GM13976 (cell line): ENCODE measurements at regions not wholly inside any gene's neighbourhood (a gene's known extent, or its start where the extent isn't known, plus 50 kb on each side); places are given as distances from the start of the nearest gene placed in this dataset.

Experiments
- DNase-seq: peaks from one replicate; pipeline ENCODE4 v3.0.0; 2012; ENCODE audit warnings: low spot score
- in situ Hi-C: fragments of 300-500 bp; cut with MboI; formaldehyde crosslinking; loops from one replicate; pipeline ENCODE4 v1.12.0; 2022; ENCODE audit warnings: low sequenced_read_pairs, mixed read lengths, inconsistent platforms; ENCODE audit not compliant: unreplicated experiment
- TF ChIP-seq, protein P1 (sequence below): IDR thresholded peaks from 2 replicates; pipeline ENCODE4 v1.5.1; 2012; ENCODE audit warnings: borderline replicate concordance, mild to moderate bottlenecking; ENCODE audit not compliant: insufficient read depth; ENCODE audit errors: extremely low read depth, missing control alignments, control extremely low read depth

DNA sequence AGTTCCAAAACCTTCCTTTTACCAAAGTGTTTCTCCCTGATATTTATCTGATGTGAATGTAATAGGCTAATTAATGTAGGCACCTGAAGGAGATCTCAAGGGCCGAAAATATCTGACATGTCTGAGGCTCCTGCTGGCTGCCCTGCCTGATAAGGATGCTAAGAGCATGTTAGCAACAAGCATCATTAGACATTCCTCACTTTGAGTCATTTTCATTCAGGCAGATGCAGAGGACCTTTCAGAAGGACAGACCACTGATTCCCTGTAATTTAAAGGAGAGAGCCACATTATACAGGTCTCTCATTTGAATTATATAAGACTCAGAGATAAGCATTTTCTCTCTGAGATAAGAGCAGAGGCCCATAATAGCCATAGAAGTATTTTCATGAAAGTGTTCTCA, 222.4 kb upstream of the NCKAP5 start:
- TF ChIP-seq, protein P1, sequence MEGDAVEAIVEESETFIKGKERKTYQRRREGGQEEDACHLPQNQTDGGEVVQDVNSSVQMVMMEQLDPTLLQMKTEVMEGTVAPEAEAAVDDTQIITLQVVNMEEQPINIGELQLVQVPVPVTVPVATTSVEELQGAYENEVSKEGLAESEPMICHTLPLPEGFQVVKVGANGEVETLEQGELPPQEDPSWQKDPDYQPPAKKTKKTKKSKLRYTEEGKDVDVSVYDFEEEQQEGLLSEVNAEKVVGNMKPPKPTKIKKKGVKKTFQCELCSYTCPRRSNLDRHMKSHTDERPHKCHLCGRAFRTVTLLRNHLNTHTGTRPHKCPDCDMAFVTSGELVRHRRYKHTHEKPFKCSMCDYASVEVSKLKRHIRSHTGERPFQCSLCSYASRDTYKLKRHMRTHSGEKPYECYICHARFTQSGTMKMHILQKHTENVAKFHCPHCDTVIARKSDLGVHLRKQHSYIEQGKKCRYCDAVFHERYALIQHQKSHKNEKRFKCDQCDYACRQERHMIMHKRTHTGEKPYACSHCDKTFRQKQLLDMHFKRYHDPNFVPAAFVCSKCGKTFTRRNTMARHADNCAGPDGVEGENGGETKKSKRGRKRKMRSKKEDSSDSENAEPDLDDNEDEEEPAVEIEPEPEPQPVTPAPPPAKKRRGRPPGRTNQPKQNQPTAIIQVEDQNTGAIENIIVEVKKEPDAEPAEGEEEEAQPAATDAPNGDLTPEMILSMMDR = no peak
- no peak for DNase-seq
- in situ Hi-C loops = no loop called here

DNA sequence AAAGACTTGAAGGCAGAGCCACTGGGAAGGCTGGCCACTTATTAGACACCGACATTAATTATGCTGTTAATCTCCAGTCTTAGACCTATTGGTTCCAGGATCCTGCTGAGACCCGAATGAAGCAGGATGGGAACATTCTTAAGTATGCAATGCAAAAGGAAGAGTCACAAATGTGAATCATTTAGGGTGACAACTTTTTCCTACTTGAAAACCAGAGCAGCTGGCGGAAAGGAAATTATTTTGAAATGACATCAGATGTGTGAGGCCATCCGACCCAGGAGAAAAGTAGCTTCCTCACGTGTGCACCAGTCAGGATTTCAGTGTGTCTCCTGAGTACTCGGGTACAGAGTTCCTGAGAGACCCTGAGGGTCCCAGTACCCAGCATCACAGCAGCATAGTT, 222.9 kb upstream of the NCKAP5 start:
- in situ Hi-C loops = no loop called here
- no peak for DNase-seq
- TF ChIP-seq, protein P1 = no peak

DNA sequence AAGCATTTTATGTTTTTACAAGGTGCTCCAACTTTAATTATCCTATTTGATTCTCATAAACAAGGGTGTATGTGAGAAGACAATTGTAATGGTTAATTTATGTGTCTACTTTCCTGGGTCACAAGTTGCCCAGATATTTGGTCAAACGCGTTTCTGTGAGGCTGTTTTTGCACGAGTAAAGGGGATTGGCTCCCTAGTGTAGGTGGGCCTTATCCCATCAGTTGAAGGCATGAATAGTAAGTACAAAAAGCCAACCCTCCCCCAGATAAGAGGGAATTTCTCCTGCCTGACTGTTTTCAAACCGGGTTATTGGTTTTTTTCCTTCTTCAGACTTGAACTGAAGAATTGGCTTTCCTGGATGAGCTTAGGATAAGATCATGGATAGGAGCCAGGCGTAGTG, 224.0 kb upstream of the NCKAP5 start:
- TF ChIP-seq, protein P1 = no peak
- DNase-seq = no peak
- in situ Hi-C loops = no loop called here

DNA sequence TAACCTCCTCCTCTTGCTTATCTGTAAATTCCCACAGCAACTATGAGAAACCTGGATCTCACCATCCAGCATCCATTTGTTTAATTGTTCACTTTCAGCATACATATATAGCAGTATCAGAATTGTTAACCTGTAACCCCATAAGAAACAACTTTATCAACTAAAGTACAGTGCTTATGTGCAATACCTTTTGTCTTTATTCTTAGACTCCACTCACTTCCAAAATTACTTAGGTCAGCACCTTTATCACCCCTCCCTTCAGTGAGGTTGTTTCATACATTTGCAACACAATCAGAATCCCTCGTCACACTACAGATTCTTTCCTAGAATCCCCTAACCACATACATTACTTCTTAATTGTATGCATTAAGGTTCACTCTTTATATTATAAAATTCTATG, 225.9 kb upstream of the NCKAP5 start:
- TF ChIP-seq, protein P1 = no peak
- no peak for DNase-seq
- in situ Hi-C loops = no loop called here

DNA sequence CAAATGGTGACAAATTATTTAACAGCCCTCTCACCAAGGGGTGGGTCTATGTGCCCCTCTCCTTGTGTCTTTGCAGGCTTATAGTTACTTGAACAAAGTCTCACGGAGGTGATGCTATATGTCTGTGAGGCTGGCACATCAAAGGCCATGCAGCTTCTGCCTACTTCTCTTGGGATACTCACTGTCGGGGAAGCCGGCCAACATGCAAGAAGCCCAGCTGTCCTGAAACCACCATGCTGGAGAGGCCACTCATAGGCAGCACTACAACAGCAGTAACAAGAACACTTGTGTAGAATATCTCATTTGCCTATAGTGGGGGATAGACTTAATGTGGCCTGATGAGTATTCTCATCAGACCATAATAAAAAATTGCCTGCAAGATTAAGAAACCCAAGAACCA, 233.7 kb upstream of the NCKAP5 start:
- TF ChIP-seq, protein P1 = no peak
- DNase-seq = no peak
- in situ Hi-C loops = no loop called here

DNA sequence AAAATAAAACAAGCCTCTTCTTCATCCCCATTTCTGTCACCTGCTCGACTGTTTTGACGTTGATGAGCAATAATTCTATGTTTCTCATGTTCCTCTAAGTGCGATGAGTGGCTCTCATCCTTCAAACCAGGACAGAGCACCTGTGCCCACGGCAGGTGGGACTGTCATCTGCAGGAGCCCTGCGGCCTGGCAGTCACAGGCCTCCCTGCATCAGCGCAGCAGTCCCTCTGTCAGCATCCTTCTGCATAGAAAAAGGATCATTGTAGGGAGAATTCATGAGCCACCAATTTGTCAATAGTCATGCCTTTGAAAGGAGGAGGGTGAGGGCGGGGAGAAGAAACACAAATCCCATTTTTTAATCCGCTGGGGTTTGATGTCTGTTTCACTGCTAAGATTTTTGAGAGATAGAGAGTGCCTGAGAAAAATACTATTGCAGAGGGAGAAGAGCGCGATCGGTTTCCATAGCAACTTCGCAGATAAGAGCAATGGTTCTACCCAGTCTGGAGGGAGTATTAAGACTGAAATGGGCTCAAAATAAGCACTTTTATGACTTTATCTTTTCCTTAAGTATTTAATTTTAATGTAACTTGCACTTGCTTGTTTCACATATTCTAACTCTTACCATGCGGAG, 234.3 kb upstream of the NCKAP5 start:
- in situ Hi-C loops = no loop called here
- TF ChIP-seq, protein P1 = no peak
- DNase-seq = no peak
